ENCODE measurements at regions not wholly inside any gene's neighbourhood (a gene's known extent, or its start where the extent isn't known, plus 50 kb on each side); places are given as distances from the start of the nearest gene placed in this dataset.

DNA sequence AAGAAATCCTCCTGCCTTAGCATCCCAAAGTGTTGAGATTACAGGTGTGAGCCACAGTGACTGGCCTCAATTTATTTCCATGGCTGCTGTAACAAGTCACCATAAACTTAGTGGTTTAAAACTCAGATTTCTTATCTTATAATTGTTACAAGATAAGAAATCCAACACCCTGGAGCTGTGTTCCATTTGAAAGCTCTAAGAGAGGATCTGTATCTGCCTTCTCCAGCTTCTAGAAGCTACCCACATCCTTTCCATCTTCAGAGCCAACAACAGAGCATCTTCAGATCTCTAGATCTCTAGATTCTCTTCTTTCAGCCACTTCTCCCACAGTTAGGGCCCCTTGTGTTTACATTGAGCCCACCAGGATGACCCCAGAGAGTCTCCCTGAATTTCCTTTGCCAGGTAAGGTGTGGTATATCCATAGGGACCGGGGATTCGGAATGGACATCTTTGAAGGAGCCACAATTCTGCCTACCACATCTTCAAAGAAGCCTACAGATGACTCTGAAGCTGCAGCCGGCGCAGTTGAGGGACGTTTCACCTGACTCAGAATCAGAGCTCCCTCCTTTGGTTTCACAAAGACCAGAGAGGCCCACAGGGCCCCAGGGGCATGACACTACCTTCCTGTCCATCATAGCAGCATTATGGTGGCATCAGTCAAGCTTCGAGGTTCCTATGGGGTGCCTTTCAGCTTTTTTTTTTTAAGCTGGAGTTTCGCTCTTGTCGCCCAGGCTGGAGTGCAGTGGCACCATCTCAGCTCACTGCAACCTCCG, 87.0 kb upstream of the IGF1R start:
- TF ChIP-seq CTCF (IDR thresholded peaks at IDR 0.05 in 2 of 3, conservative IDR thresholded peaks at IDR 0.05 in 1 of 3; ENCODE audit: borderline replicate concordance in 1 of 3, insufficient read depth in 1 of 3, low read depth in 2 of 3, low read length in 2 of 3) (no peak), POLR2A (IDR thresholded peaks at IDR 0.05; ENCODE audit: borderline replicate concordance, extremely low read depth, insufficient read depth, insufficient read length) (no peak), RAD21 (IDR thresholded peaks at IDR 0.05; ENCODE audit: low read depth) (no peak), POLR2AphosphoS5 (IDR thresholded peaks at IDR 0.05; ENCODE audit: low read depth, low read length) (no peak), ZNF274 (IDR thresholded peaks at IDR 0.05; ENCODE audit: low read depth, low read length) (no peak), ZFX (IDR thresholded peaks at IDR 0.05) (no peak), YY1 (IDR thresholded peaks at IDR 0.05; ENCODE audit: extremely low read depth, insufficient replicate concordance, low read depth, low read length) (no peak), EZH2 (IDR thresholded peaks at IDR 0.05) (no peak), EGR1 (IDR thresholded peaks at IDR 0.05; ENCODE audit: low read depth) (no peak), EZH2phosphoT487 (IDR thresholded peaks at IDR 0.05; ENCODE audit: borderline replicate concordance) (no peak)
- TF ChIP-seq, protein P1, sequence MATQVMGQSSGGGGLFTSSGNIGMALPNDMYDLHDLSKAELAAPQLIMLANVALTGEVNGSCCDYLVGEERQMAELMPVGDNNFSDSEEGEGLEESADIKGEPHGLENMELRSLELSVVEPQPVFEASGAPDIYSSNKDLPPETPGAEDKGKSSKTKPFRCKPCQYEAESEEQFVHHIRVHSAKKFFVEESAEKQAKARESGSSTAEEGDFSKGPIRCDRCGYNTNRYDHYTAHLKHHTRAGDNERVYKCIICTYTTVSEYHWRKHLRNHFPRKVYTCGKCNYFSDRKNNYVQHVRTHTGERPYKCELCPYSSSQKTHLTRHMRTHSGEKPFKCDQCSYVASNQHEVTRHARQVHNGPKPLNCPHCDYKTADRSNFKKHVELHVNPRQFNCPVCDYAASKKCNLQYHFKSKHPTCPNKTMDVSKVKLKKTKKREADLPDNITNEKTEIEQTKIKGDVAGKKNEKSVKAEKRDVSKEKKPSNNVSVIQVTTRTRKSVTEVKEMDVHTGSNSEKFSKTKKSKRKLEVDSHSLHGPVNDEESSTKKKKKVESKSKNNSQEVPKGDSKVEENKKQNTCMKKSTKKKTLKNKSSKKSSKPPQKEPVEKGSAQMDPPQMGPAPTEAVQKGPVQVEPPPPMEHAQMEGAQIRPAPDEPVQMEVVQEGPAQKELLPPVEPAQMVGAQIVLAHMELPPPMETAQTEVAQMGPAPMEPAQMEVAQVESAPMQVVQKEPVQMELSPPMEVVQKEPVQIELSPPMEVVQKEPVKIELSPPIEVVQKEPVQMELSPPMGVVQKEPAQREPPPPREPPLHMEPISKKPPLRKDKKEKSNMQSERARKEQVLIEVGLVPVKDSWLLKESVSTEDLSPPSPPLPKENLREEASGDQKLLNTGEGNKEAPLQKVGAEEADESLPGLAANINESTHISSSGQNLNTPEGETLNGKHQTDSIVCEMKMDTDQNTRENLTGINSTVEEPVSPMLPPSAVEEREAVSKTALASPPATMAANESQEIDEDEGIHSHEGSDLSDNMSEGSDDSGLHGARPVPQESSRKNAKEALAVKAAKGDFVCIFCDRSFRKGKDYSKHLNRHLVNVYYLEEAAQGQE (IDR thresholded peaks at IDR 0.05; ENCODE audit: low read depth), result no peak
